ENCODE measurements at regions not wholly inside any gene's neighbourhood (a gene's known extent, or its start where the extent isn't known, plus 50 kb on each side); places are given as distances from the start of the nearest gene placed in this dataset.

DNA sequence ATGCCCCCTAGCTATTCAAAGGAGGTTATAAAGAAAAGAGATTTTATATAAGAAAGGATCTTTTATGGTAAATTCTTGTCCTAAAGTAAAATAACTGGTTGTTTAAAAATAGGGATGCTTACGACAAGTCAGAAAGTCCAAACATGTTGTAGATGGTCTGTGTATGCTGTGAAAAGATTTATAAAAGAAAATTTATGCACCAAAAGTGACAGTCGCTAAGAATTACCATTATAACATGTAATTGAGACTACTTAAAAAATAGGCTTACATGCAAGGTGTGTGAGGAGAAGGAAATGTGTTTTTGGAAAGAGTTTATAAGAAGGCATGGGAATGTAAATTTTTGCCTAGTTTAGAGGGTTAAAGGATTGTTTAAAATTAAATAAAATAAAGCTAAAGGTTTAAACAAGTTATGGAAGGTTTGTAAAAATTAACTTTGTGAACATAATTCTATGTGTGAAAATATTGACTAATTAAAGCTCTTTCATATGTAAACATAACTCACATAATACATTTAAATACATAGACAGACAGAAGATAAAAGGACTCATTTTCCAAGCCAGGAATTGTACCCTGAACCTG is 118.5 kb downstream of the LYZL1 start:
- TF ChIP-seq, protein P1, sequence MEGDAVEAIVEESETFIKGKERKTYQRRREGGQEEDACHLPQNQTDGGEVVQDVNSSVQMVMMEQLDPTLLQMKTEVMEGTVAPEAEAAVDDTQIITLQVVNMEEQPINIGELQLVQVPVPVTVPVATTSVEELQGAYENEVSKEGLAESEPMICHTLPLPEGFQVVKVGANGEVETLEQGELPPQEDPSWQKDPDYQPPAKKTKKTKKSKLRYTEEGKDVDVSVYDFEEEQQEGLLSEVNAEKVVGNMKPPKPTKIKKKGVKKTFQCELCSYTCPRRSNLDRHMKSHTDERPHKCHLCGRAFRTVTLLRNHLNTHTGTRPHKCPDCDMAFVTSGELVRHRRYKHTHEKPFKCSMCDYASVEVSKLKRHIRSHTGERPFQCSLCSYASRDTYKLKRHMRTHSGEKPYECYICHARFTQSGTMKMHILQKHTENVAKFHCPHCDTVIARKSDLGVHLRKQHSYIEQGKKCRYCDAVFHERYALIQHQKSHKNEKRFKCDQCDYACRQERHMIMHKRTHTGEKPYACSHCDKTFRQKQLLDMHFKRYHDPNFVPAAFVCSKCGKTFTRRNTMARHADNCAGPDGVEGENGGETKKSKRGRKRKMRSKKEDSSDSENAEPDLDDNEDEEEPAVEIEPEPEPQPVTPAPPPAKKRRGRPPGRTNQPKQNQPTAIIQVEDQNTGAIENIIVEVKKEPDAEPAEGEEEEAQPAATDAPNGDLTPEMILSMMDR (optimal IDR thresholded peaks at IDR 0.05 in 1 of 3, IDR thresholded peaks at IDR 0.05 in 1 of 3, conservative IDR thresholded peaks at IDR 0.05 in 1 of 3; ENCODE audit: extremely low read depth in 1 of 3, insufficient read depth in 2 of 3, low read length in 3 of 3), result no peak
- TF ChIP-seq EZH2 (IDR thresholded peaks at IDR 0.05; ENCODE audit: low read length), result no peak

Data from keratinocyte (primary cell).